ENCODE measurements at regions not wholly inside any gene's neighbourhood (a gene's known extent, or its start where the extent isn't known, plus 50 kb on each side); places are given as distances from the start of the nearest gene placed in this dataset.

- TF ChIP-seq CTCF (IDR thresholded peaks at IDR 0.05) (no peak), EZH2 (IDR thresholded peaks at IDR 0.05) (no peak)
These were observed 314.9 kb downstream of the EIPR1 start for GRCh38 chr2:3062476-3063260.
